Effector memory CD8-positive, alpha-beta T cell (primary cell): ENCODE measurements at regions not wholly inside any gene's neighbourhood (a gene's known extent, or its start where the extent isn't known, plus 50 kb on each side); places are given as distances from the start of the nearest gene placed in this dataset.

Source experiments
- ATAC-seq: fragments of 150-1000 bp; cut with Tn5 transposase; replicated peaks from 2 replicates; pipeline ENCODE4 v1.10.0; 2021; ENCODE audit warnings: mild to moderate bottlenecking, moderate library complexity
- DNase-seq, 3 experiments: peaks; one replicate each; pipeline ENCODE4 v3.0.0; 2021
- H3K27ac Mint-ChIP-seq, 2 donors: one replicate each; pipeline ENCODE4 v1.8.0; 2022; ENCODE audit warnings: mild to moderate bottlenecking in 2 of 2, mixed read lengths in 2 of 2, moderate library complexity in 2 of 2
- H3K27me3 Mint-ChIP-seq, 2 donors: one replicate each; pipeline ENCODE4 v1.8.0; 2022; ENCODE audit warnings: mixed read lengths in 2 of 2
- H3K36me3 Mint-ChIP-seq: one replicate; pipeline ENCODE4 v1.8.0; 2022; ENCODE audit warnings: mild to moderate bottlenecking, moderate library complexity, mixed read lengths; ENCODE audit not compliant: insufficient read depth
- H3K4me1 Mint-ChIP-seq, 2 donors: one replicate each; pipeline ENCODE4 v1.8.0; 2022; ENCODE audit warnings: low read depth in 2 of 2, mixed read lengths in 2 of 2
- H3K4me3 Mint-ChIP-seq, 2 donors: one replicate each; pipeline ENCODE4 v1.8.0; 2022; ENCODE audit warnings: mild to moderate bottlenecking in 2 of 2, mixed read lengths in 2 of 2, moderate library complexity in 2 of 2
- H3K9me3 Mint-ChIP-seq, 2 donors: one replicate each; pipeline ENCODE4 v1.8.0; 2022; ENCODE audit warnings: mixed read lengths in 2 of 2

DNA sequence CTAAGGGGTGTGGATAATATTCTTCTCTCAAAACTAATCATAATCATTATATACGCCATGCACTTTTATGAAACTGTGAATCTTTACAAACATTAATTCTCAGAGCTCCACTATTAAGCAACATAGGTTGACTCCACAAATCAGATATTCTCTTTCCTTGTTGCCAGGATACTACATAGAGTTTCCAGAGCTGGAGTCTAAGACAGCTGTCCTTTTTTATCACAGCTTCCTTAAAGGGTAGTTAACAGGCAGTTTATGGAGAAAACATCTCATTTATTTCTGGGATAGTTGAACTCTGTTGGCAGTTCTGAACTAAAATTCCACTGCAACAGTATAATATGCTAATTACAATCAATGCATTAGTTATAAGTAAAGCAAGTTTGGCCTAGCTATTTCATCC is 152.1 kb upstream of the PPP1R2C start:
- H3K4me3 Mint-ChIP-seq, result no peak overlapping the region

DNA sequence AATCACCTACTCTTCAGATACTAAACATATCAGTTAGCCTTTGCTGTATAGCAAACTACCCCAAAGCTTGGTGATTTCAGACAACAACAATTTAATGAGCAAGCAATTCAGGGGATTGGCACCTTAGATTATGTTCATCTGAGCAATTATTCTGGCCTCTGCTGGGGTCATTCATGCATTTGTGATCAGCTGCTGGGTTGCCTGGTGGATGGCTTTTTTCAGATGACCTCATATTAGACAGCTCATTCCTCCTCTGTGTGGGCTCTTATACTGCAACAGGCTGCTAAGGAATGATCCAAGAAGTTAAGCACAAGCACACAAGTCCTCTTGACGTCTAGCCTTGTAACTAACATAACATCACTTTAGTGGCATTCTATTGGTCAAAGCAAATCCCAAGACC is 153.0 kb upstream of the PPP1R2C start:
- ATAC-seq (no peak), DNase-seq (no peak)
- Mint-ChIP-seq H3K9me3 (no peaks in the 10 kb centered on the region), H3K27me3 (no peaks in the 10 kb centered on the region), H3K4me3 (no peak overlapping the region), H3K4me1 (peaks cover 21 to 23% of the 10 kb centered on the region in 2 donors), H3K36me3 (no peaks in the 10 kb centered on the region), H3K27ac (no peak overlapping the region)

More for the DNA sequence above, 152.1 kb upstream of the PPP1R2C start:
- no peaks in the 10 kb centered on the region for H3K36me3 Mint-ChIP-seq
- H3K4me1 Mint-ChIP-seq, result peaks cover 19 to 23% of the 10 kb centered on the region in 2 donors
- no peaks in the 10 kb centered on the region for H3K9me3 Mint-ChIP-seq
- ATAC-seq (no peak), DNase-seq (no peak)
- H3K27ac Mint-ChIP-seq, result no peak overlapping the region
- H3K27me3 Mint-ChIP-seq, result no peaks in the 10 kb centered on the region

DNA sequence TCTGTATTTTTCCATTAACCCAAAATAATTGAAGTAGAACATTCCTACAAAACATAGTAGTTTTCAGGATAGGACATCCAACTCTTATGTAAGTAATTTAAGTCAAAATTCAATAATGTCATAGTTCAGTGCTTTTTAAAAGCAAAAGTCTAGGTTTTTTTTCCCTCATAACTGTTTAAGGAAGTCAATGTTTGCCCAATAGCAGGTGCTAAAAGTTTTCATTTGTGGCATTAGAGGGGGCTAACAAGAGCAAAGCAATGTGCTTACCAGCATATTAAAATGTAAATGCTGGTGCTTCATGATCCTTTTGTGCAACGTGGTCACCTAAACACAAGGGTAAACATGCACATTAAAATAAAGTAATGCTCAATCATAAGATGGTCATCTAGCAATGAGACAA is 155.2 kb upstream of the PPP1R2C start:
- Mint-ChIP-seq H3K4me3 (peak overlapping the region; percentile 34 to 68), H3K9me3 (peaks cover 0 to under 1% of the 10 kb centered on the region in 2 donors), H3K27ac (peak overlapping the region in 1 of 2 donors; percentile 52), H3K36me3 (no peaks in the 10 kb centered on the region), H3K4me1 (peaks cover 21 to 23% of the 10 kb centered on the region in 2 donors), H3K27me3 (no peaks in the 10 kb centered on the region)
- ATAC-seq (no peak), DNase-seq (no peak)

DNA sequence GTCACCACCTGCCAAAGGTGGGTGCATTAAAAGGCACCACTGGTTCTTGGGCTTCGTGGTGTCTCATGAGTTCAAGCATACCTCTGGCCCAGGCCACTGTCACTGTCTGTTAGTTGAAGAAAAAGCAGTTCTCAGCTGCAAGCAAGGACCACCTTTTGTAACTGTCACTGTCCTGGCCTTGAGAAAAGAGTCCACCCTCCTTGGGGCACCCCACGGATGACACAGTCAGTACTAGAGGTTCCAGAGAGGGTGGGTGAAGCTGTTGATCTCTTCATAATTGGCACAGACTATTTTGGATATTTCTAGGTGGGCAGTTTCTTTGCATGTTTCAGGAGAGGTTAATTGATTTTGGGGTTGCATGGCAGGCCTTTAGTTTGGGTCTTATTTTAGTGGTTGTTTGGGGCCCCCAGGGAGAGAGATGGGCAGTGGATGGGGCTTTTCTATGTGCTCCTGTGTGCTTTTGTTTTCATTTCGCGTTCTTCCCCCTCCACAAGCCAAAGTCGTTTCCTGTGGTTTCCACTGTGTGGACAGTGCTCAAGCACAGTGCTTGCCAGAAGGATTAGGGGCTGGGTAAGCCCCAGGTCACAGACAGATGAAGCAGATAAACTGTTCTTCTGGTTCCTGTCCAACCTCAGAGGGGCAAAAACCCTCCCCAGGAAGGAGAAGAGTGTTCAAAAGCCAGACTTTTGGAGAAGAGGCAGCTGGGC is 156.2 kb upstream of the PPP1R2C start:
- DNase-seq (peak in 2 of 3 experiments; percentile 16 to 24), ATAC-seq (peak; percentile 96)
- peaks cover 0 to 6% of the 10 kb centered on the region in 2 donors for H3K9me3 Mint-ChIP-seq
- H3K36me3 Mint-ChIP-seq, result no peaks in the 10 kb centered on the region
- H3K27me3 Mint-ChIP-seq, result no peaks in the 10 kb centered on the region
- H3K27ac Mint-ChIP-seq, result peak overlapping the region; percentile 80 to 86
- H3K4me1 Mint-ChIP-seq, result peaks cover 26 to 30% of the 10 kb centered on the region in 2 donors
- H3K4me3 Mint-ChIP-seq, result peak overlapping the region; percentile 68 to 75

DNA sequence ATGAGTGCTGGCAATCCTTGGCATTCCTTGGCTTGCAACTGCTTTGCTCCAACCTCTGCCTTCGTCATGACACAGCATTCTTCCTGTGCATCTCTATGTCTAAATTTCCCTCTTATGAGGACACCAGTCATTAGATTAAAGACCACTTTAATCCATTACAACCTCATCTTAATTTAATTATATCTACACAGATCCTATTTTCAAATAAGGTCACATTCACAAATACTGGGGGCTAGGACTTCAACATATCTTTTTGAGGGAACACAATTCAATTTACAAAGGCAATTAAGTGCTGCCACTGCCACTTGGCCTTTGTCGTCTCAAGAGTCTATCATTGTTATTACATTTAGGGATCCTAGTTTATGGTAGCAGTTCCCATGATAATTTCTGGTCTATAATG is 163.7 kb upstream of the PPP1R2C start:
- DNase-seq (no peak), ATAC-seq (no peak)
- Mint-ChIP-seq H3K27me3 (no peaks in the 10 kb centered on the region), H3K36me3 (peaks cover 2% of the 10 kb centered on the region), H3K9me3 (peaks cover 0 to 6% of the 10 kb centered on the region in 2 donors), H3K27ac (peak overlapping the region; percentile 91 to 93), H3K4me1 (peaks cover 33 to 62% of the 10 kb centered on the region in 2 donors), H3K4me3 (no peak overlapping the region)

DNA sequence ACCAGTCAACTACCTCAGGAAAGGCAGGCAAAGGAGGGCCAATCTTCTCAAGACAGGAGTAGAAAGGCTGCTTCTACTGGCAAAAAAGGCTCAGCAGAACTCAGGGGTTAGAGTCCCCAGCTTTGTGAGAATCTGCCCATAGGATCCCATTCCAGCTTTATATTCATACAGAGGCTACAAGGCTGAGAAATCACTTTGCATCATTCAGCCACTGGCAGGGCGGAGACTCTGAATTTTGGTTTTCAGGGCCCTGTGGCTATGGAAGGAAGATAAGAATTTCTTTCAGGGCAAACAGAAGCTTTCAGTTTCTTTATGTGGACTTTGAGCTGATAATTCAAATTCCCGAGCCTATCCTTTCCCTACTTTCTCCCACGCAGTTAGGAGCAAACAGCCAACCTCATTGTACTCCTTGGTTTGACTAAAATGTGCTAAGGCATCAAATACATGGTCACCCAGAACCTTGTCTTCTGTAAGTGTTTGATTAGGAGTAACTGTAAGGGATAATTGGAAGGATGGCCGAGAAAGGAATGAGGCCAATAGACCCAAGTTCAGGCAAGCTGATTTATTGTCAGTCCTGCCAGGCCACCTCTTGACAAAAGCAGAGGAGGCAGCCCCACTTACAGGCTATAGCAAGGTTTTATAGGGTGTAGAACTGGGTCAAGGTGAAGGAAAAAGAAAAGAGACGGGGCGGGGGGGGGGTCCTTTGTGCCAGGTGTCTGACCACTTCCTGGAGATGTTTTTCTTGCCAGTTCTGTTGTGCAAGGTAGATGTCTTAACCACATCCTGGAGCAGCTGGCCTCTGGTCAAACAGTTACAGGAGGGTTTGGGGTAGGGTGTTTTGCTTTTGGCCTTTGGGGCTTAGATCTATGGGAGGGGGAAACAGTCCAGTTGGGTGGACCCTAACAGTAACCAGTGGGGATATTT is 165.3 kb upstream of the PPP1R2C start:
- DNase-seq, result peak in 1 of 3 experiments; percentile 18
- Mint-ChIP-seq H3K27ac (peak overlapping the region; percentile 91 to 93), H3K4me1 (peaks cover 39 to 75% of the 10 kb centered on the region in 2 donors), H3K36me3 (peaks cover 2% of the 10 kb centered on the region), H3K9me3 (peaks cover 0 to 4% of the 10 kb centered on the region in 2 donors), H3K4me3 (peak overlapping the region; percentile 25 to 50), H3K27me3 (no peaks in the 10 kb centered on the region)
- peak; percentile 56 for ATAC-seq

DNA sequence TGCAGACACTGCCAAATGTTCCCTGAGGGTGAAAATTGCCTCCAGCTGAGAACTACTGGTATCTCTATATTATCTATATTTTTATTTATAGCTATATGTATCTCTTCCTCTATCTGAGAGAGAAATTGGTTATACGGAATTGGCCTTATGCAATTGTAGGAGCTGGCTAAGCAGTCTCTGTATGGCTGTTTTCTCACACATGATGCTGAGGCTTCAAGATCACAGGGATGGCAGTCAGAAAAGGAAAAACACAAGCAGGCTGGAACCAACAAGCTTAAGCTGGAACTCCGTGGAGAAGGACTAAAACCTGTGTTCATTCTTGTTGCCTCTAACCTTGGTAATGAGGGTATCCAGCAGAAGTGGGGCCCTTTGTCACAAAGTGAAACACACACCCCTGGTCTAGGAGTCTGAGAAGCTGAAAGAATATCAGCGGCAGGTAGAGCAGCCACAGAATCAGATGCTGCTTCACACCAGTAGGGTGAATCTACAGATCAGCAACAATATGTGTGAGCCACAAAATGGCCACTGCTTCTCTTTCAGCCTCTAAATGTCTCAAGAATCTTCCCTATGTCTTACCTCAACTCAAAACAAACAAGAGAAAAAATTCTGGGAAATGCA is 166.5 kb upstream of the PPP1R2C start:
- no peaks in the 10 kb centered on the region for H3K27me3 Mint-ChIP-seq
- peaks cover 44 to 80% of the 10 kb centered on the region in 2 donors for H3K4me1 Mint-ChIP-seq
- peak overlapping the region; percentile 91 to 93 for H3K27ac Mint-ChIP-seq
- ATAC-seq (peak; percentile 48), DNase-seq (no peak)
- H3K9me3 Mint-ChIP-seq, result no peaks in the 10 kb centered on the region
- peak overlapping the region in 1 of 2 donors; percentile 66 for H3K4me3 Mint-ChIP-seq
- H3K36me3 Mint-ChIP-seq, result peaks cover 2% of the 10 kb centered on the region

DNA sequence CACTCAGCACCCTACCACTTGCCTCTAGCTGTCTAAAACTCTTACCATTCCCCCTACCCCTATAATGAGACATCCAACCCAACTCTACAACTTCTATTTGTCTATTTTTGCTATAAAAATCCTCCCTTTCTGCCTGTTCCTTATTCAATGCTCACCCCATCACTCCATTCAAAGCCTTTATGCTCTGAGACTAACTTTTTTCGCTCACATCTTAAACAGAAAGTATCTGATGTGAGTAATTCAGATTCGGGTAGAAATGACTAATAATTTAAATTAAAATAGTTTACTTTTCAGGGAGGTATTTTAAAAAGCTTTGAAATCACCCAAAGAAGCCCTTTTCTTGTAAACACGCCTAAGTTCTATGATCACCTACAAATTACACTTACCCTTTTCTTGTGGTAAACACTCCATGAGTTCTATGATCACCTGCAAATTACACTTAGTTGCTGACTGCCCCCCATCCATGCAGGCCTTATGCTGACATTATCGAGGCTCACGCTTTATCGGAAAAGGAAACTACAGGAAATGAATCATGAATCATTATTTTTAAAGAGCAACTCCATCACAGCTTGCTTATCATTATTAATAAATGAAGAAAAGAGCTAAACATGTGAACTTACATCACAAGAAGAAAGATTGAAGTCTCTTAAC is 168.7 kb upstream of the PPP1R2C start:
- ATAC-seq, result no peak
- Mint-ChIP-seq H3K4me1 (peaks cover 38 to 75% of the 10 kb centered on the region in 2 donors), H3K27me3 (no peaks in the 10 kb centered on the region), H3K4me3 (peak overlapping the region; percentile 48 to 66), H3K27ac (peak overlapping the region; percentile 91 to 93), H3K9me3 (no peaks in the 10 kb centered on the region), H3K36me3 (peaks cover 2% of the 10 kb centered on the region)
- no peak for DNase-seq

DNA sequence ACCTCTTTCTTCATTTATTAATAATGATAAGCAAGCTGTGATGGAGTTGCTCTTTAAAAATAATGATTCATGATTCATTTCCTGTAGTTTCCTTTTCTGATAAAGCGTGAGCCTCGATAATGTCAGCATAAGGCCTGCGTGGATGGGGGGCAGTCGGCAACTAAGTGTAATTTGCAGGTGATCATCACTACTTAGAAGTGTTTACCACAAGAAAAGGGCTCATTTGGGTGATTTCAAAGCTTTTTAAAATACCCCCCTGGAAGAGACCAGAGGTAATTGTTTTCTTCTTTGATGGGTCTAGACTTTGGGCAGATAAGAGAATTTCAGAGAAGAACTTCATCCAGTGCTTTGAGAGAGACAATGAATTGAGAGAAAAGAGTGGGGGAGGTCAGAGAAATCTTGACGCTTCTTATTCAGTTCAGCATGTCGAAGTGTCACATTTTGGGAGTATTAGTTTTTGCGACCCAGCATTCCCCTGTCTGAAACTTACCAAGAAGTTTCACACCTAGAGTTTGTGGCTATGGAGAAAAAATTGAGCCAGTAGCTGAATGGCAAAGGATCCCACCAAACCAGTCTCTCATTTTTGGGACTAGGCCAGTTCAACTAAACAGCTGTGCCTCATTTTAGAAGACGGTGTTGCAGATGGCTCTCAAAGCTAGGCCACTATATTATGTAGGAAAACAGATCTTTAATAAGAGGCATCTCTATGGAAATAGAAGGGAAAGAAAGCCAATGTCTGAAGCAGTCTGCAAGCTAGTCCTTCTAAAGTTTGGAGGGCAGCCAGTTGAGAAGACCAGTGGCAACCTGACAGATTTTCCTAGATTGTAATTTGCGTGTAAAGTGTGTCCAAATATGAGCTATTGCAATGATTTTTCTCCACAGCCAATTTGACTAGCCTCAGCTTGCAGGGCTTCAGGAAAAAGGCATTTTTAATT is 171.0 kb upstream of the PPP1R2C start:
- peak overlapping the region; percentile 57 to 66 for H3K4me3 Mint-ChIP-seq
- peaks cover 29 to 60% of the 10 kb centered on the region in 2 donors for H3K4me1 Mint-ChIP-seq
- H3K36me3 Mint-ChIP-seq, result peaks cover 2% of the 10 kb centered on the region
- H3K27me3 Mint-ChIP-seq, result no peaks in the 10 kb centered on the region
- no peaks in the 10 kb centered on the region for H3K9me3 Mint-ChIP-seq
- H3K27ac Mint-ChIP-seq, result peak overlapping the region; percentile 91 to 93
- DNase-seq, result peak in 2 of 3 experiments; percentile 18
- ATAC-seq, result peak; percentile 73

DNA sequence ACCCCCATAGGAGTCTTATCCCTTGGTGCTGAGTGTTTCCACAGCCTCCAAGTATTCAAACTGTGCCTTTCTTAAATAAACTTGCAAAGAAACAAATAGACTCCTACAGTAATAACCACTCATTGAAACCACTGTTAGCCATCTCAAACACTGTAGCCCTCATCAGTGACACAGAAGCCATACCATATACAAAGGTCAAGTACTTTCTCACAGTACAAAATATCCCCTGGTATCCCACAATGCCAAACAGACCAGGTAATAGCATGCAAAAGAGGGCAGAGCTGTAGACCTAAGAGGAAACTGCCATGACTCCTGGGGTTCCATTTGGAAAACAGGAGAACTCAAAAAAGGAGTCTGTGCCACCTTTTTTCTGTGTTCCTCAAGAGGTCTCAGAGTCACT is 173.8 kb upstream of the PPP1R2C start:
- no peak for DNase-seq
- Mint-ChIP-seq H3K27me3 (no peaks in the 10 kb centered on the region), H3K4me3 (no peak overlapping the region), H3K4me1 (peaks cover 19 to 34% of the 10 kb centered on the region in 2 donors), H3K9me3 (no peaks in the 10 kb centered on the region), H3K36me3 (no peaks in the 10 kb centered on the region), H3K27ac (no peak overlapping the region)
- ATAC-seq, result no peak

DNA sequence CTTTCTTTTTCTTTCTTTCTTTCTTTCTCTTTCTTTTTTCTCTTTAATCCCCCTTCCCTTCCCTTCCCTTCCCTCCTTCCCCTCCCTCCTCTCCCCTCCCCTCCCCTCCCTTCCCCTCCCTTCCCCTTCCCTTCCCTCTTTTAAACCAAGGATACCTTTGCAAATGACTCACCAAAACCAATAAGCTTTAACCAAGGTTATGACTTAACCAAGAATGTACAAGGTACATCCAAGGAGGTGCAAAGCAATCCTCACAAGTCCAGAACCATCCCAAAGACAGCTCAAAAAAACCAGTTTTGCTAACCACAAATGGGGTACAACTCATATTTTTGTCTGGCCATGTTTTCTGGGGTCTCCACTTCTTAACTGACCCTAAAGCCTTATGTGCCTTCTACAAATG is 174.7 kb upstream of the PPP1R2C start:
- no peaks in the 10 kb centered on the region for H3K9me3 Mint-ChIP-seq
- H3K4me3 Mint-ChIP-seq, result no peak overlapping the region
- no peak for ATAC-seq
- H3K27me3 Mint-ChIP-seq, result no peaks in the 10 kb centered on the region
- H3K4me1 Mint-ChIP-seq, result peaks cover 14 to 26% of the 10 kb centered on the region in 2 donors
- no peak overlapping the region for H3K27ac Mint-ChIP-seq
- no peaks in the 10 kb centered on the region for H3K36me3 Mint-ChIP-seq
- no peak for DNase-seq

DNA sequence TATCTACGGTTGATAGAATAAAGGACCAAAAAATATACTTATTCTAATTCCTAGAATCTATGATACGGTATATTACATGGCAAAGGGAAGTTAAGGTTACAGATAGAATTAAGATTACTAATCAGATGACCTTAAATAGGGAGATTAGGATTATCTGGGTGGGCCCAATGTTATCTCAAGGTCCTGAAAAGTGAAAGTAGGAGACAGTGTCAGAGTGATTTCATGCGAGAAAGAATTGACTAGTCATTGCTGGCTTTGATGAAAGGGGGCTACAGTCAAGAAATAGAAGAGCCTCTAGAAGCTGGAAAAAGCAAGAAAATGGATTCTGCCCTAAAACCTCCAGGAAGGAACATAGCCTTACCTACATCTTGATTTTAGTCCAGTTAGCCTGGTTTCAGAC is 176.9 kb upstream of the PPP1R2C start:
- Mint-ChIP-seq H3K27ac (peak overlapping the region in 1 of 2 donors; percentile 81), H3K27me3 (no peaks in the 10 kb centered on the region)

More for the DNA sequence above, 176.9 kb upstream of the PPP1R2C start:
- no peak for DNase-seq
- ATAC-seq, result no peak
- peak overlapping the region in 1 of 2 donors; percentile 21 for H3K4me3 Mint-ChIP-seq
- no peaks in the 10 kb centered on the region for H3K9me3 Mint-ChIP-seq
- H3K36me3 Mint-ChIP-seq, result no peaks in the 10 kb centered on the region
- H3K4me1 Mint-ChIP-seq, result peaks cover 3 to 5% of the 10 kb centered on the region in 2 donors
